GM19023 (cell line): ENCODE measurements at regions not wholly inside any gene's neighbourhood (a gene's known extent, or its start where the extent isn't known, plus 50 kb on each side); places are given as distances from the start of the nearest gene placed in this dataset.
"Not testable (repeated sequence)": the region's sequence is repeated elsewhere in the genome, so short reads cannot be mapped to it uniquely, and the experiment has no call there.

Source experiments
- ATAC-seq: cut with Tn5 transposase; IDR thresholded peaks from one replicate; pipeline ENCODE4 v1.9.1; 2021; ENCODE audit warnings: mild to moderate bottlenecking, moderate library complexity; ENCODE audit not compliant: unreplicated experiment

DNA sequence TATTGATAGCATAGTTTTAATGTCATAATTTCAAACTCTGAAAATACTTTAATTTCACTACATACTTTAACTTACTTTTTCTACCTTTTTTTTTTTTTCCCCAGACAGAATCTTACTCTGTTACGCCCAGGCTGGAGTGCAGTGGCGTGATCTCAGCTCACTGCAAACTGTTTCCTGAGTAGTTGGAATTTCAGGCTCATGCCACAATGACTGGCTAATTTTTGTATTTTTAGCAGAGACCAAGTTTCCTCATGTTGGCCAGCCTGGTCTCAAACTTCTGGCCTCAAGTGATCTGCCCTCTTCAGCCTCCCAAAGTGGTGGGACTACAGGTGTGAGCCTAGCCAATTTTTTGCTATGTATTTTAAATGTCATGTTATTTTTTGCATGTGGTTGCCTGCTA lies 741.6 kb downstream of the TRAM1L1 start:
- no peak for ATAC-seq

DNA sequence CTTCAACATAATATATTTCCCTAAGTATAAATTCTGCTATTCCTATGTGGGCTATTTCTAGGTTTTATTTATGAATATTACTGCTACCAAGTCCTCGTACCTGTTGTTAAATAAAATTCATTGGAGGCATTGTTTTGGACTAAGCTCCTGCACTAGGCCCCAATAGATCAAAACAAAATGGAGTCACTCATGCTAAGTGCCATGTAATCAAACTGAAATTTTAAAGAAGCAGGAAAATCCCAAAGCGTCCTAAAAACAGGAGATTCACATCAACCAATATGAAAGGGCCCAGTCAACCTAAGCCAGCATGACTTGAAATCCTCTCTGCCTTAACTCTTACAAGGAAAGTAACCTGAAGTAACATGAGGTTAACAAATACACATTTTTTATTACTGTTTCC lies 743.2 kb downstream of the TRAM1L1 start:
- ATAC-seq, result no peak

DNA sequence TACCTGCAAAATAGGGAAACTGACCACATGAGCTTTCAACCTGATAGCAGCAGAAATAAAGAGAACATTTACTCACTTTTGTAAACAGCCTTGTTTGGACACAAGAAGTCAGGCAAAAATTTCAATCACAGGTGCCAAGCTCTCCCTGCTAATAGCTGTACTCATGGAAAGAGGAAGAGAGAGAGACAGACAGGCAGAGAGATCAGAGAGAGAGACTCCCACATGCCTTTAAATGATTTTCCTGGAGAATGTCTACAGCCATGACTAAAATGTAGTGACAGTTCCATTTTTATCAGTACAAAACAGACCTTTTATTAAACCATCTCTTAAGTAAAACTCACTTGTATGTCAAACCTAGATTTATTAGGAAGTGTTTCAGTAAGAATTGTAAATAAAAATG lies 752.9 kb downstream of the TRAM1L1 start:
- ATAC-seq, result no peak

DNA sequence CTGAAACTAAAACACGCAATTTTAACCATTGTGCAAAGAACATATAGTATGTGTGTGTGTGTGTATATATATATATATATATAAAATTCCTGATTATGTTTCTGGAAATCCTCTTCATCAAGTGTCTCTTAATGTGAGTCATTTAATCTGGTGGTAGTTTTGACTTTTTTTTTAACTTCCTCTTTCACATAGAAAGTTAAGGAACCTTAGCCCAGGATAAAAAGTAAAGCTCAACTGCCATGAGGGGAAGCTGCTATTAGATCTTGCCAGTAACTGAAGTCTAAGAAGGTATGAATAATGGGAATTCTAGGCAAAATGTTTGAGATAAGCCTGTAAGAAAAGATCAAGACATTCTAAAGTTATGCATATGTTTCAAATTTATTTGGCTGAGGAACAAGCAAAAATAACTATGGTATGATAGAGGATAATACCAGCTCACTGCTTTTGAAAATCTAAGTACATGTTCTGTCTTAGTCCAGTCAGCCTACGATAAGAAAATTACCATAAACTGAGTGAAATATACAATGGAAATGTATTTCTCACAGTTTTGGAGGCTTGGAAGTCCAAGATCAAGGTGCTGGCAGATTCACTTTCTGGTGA lies 757.0 kb downstream of the TRAM1L1 start:
- no peak for ATAC-seq

DNA sequence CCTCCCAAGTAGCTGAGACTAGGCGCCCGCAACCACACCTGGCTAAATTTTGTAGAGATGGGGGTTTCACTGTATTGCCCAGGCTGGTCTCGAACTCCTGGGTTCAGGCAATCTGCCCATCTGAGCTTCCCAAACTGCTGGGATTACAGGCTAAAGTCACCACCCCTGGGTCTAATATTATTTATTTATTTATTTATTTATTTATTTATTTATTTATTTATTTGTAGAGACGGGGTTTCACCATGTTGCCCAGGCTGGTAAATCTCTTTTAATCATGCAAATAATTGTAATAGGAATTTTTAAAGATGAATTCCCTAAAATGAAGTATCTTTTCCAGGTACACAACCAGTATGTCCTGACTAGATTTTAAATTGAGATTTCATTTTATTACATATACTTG lies 761.8 kb downstream of the TRAM1L1 start:
- no peak for ATAC-seq

DNA sequence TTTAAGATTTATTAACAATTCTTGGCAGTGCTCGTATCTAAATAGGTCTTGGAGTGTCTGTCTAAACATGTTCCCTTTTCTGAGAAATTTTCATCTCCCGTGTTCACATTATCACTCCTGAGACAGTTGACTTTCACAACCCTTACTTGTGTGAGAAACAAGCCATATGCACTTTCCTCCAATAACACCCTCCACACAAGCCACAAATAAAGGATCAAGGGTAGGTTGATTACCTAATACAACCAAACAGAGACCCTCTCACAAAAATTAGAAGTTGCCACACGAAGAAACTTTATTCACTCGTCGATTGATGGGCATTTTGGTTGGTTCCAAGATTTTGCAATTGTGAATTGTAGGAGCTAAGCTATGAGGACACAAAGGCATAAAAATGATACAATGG lies 763.9 kb downstream of the TRAM1L1 start:
- no peak for ATAC-seq

DNA sequence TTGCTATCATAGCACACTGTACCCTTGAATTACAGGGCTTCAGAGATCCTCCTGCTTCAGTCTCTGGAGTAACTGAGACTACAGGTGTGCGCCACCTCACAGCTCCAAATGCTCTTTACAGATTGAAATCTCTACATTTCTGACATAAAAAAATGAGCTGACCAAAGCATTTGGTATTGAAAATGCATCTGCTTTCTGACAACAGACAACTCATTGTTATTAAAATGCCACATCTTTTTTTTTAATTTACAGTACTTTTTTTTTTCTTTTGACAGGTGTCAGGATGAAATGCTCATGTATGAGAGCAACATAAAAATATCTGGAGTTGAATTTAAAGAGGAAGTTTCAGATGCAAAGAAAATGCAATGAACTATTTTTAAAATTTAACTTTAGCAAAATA lies 764.5 kb downstream of the TRAM1L1 start:
- no peak for ATAC-seq

DNA sequence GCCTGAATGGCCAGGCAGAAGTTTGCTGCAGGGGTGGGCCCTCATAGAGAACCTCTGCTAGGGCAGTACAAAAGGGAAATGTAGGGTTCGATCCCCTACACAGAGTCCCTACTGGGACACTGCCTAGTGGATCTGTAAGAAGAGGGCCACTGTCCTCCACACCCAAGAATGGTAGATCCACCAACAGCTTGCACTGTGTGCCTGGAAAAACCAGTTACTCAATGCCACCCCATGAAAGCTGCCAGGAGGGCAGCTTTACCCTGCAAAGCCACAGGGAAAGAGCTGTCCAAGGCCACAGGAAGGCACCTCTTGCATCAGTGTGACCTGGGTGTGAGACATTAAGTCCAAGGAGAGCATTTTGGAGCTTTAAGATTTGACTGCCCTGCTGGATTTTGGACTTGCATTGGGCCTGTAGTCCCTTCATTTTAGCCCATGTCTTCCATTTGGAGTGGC lies 781.6 kb downstream of the TRAM1L1 start:
- ATAC-seq, result no peak

DNA sequence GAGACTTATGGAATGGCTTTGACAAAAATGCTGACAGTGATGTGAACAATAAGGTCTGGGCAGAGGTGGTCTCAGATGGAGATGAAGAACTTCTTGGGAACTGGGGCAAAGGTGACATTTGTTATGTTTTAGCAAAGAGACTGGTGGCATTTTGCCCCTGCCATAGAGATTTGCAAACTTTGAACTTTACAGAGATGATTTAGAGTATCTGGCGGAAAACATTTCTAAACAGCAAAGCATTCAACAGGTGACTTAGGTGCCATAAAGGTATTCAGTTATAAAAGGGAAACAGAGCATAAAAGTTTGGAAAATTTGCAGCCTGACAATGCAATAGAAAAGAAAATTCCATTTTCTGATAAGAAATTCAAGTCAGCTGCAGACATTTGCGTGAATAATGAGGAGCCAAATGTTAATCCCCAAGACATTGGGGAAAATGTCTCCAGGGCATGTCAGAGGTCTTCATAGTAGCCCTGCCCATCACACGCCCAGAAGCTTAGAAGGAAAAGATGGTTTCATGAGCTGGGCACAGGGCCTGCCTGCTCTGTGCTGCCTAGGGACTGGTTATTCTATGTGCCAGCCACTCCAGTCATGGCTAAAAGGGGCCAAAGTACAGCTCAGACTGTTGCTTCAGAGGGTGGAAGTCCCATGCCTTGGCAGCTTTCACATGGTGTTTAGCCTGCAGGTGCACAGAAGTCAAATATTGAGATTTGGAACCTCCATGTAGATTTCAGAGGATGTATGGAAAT lies 782.2 kb downstream of the TRAM1L1 start:
- no peak for ATAC-seq

DNA sequence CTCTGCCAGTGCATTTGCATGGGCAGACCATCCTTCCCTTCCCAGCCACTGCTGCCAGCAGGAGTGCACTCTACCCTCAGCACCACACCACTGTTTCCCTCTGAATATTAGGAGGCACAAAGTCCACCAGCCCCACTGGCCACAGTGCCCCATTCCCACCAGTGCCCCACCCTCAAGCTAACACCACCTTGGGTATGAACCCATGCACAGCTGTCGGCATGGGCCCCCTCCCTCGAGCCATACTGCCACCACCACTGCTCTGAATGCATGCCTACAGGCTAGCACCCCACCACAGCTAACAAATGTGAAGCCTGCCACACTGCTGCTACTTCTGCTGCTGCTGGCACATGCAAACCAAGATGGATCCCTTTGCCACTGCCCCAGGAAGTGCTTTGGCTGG lies 810.4 kb downstream of the TRAM1L1 start:
- ATAC-seq, result no peak

DNA sequence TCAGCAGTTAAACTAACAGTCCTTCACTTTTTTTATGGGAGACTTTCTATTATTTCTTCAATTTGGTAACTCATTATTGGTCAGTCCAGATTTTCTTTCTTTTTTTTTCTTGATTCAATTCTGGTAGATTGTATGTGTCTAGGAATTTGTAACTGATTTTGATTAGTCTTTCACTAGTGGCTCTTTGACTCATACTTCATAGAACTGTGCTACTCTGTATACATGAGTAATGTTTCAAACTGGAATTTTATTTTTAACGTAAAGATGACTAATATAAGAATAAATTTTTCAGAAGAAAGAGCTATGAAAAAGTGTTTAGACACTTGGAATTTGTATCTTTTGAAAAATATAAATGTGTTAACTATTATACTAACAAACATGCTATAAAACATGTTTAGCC lies 813.0 kb downstream of the TRAM1L1 start:
- no peak for ATAC-seq

DNA sequence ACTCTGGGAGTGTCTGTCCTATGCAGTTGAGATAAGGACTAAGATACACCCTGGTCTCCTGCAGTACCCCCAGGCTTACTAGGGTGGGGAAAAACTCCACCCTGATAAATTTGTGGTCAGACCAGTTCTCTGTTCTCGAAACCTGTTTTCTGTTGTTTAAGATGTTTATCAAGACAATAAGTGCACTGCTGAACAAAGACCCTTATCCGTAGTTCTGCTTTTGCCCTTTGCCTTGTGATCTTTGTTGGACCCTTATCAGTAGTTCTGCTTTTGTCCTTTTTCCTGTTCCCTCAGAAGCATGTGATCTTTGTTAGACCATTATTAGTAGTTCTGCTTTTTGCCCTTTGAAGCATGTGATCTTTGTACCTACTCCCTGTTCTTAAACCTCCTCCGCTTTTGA lies 824.4 kb downstream of the TRAM1L1 start:
- ATAC-seq, result not testable (repeated sequence)

DNA sequence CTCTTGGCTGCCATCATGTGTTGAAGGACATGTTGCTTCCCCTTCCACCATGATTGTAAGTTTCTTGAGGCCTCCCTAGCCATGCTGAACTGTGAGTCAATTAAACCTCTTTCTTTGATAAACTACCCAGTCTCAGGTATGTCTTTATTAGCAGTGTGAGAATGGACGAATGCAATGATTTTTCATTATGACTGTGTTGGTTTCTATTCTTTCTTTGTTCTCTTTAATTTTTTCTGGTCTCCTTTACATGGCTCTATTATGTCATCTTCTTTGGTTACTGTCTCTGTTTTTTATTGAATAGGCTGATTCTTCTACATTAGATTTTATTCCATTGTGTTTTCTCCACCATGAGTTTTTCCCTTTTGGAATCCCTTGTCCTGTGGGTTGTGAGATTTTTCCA lies 840.6 kb downstream of the TRAM1L1 start:
- ATAC-seq, result no peak

DNA sequence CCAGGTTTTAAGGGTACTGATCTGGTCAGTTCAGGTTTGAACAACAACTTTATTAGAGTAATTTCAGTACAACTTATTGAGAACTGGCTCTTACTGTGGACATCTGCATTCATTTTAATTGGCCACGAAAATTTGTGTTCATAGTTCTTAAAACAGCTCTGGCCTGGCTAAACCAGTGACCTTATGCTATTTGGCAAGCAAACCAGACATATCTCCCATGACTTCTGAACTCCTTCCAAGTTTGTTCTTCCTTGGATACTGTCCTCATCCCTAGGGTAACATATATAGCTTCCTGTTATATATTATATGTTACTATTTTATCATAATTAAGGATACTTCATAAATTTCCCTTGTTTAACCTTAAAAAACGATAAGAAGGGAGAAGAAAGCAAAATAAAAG lies 841.9 kb downstream of the TRAM1L1 start:
- ATAC-seq, result no peak

DNA sequence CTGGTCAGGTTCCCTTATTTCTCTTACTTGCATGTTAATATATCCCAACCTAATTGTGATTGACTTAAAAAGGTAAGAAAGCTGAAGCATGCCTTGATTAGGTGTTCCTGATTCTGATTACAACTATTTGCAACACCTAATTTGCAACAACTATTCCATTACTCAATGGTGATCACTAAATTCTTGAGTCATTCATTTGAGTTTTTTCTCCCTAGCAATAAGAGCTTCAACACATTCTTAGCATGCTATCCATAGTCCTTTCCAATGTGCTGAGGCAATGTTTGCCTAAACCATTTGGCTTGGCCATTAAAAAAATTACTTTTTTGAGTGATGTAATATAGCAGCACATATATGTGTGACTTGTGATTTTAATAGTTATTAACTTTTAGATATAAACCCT lies 851.4 kb downstream of the TRAM1L1 start:
- no peak for ATAC-seq

DNA sequence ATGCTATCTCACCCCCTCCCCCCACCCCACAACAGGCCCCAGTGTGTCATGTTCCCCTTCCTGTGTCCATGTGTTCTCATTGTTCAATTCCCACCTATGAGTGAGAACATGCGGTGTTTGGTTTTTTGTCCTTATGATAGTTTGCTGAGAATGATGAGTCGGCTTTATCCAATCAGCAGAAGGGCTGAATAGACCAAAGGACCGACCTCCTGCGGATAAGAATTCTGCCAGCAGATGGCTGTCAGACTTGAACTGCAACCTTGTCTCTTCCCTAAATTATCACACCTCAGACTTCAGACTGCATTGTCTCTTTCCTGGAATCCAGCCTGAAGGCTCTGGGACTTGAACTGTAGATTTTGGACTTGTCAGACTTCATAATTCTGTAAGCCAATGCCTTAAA lies 853.4 kb downstream of the TRAM1L1 start:
- not testable (repeated sequence) for ATAC-seq

DNA sequence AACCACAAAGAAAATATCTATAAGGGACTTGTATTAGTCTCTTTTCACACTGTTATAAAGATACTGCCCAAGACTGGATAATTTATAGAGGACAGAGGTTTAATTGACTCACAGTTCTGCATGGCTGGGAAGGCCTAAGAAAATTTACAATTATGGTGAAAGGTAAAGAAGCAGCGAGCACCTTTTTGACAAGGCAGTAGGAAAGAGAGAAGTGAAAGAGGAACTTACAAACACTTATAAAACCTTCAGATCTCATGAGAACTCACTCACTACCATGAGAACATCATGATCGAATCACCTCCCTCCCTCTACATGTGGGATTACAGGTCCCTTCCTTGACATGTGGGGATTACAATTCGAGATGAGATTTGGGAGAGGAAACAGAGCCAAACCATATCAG lies 856.0 kb downstream of the TRAM1L1 start:
- no peak for ATAC-seq

DNA sequence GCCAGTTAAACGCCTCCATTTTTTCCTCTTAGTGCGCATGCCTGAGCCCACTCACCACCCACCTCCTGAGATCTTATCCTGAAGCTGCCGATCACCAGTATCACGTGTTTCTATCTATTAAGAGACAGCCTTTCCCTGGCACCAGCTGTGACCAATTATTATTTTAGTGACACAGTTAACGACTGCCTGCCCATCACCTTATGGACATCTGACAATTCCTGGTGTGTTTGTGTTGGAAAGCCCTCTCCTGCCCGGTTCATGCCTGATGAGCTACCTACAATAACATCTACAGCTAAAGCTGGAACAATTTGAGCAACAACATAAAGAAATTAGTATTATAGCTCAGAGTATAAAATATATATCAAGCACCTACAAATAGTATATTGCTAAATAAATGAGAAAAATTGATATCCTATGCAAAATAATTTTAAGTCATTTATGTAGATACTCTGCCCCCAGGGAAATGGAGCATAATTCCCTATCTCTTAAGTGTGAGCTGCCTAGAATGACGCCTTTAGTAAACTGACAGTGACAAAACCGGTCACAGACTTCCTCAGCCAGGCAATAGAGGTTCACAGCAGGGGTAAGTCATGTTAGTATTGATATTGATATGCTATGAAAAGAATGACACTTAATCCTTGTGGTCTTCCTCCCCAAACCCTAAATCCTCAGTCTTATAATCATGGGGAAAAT lies 862.2 kb downstream of the TRAM1L1 start:
- ATAC-seq, result no peak

DNA sequence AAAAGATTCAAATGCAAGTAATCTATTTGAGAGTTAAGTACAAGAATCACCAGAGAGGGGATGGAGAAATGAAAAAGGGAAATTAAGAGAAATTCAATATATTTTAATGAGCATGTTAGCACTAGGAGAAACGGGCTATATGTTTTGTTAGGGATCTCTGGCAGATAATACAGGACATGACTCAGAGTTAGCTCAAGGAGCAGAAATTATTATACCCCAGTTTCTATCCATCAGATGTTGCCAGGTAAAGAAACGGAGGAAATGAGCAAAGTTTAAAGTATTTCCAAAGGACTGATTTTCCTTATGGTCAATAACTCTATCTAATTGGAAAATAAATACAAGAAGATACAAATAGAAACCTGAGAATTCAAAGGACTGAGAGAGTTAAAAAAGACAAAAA lies 867.6 kb downstream of the TRAM1L1 start:
- ATAC-seq, result no peak

DNA sequence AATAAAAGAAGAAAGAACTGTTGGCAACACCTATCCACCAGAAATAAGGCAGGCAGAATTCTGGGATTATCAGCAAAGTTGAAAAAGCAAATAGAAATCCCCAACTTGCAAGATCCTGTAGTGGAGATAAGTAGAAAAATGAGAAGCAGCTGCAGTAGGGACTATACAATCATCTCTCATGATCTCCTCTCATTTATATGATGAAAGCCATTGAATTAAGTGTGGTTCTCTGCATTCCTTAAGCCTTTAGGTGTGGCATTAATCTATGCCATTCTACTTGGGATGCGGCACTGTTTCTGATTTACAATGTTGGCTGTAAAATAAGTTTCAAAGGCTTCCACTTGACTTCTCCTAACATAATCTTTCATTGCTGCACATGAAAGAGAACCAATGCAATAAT lies 869.8 kb downstream of the TRAM1L1 start:
- ATAC-seq, result no peak

DNA sequence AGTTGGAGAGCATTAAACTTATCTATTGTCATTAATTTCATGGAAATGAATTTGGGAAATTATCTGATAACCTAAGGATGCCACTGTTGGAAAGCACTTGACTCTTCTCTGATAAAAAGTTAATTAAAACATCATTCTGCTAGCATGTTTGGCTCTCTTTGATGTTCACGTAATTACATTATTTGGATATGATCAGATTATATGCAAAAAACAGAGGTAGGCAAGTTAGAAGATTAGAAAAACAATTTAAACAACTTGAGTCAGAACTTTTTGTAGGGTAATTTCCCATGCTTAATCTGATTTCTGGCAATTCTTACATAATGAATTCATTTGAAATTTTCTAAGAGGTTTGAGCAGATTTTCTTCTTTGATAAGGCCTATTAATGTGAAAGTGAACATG lies 882.9 kb downstream of the TRAM1L1 start:
- no peak for ATAC-seq

DNA sequence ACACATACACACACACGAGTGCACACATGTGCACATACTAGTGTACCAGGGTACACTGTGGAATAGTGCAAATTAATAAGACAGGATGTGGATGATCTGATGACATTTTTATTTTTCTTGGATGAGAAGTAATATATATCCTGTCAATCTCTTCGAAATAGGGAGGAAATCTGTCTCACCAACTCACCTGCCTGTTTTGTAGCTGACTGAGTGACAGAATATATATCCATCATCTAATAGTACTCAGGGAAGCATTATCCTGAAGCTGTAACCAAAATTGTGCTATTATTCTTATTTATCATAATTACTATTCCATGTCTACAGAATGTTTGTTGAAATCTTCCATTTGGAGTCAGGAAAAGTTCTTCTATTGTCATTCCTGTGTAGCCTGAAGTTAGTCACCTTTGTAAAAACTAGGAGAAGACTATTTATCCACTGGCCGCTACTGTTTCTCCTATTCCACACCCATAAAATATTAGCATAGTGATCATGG lies 888.0 kb downstream of the TRAM1L1 start:
- ATAC-seq, result no peak
